ENCODE measurements at regions not wholly inside any gene's neighbourhood (a gene's known extent, or its start where the extent isn't known, plus 50 kb on each side); places are given as distances from the start of the nearest gene placed in this dataset.

GRCh38 chr9:3660936-3661335 lies 135.1 kb upstream of the RFX3 start:
- no peak for TF ChIP-seq CTCF (IDR thresholded peaks at IDR 0.05)
- TF ChIP-seq EZH2 (IDR thresholded peaks at IDR 0.05; ENCODE audit: borderline replicate concordance, insufficient read depth, low read depth, low read length, poor library complexity, severe bottlenecking): no peak

All from B cell (primary cell).